Ovary (tissue), 7 donors: ENCODE measurements at regions not wholly inside any gene's neighbourhood (a gene's known extent, or its start where the extent isn't known, plus 50 kb on each side); places are given as distances from the start of the nearest gene placed in this dataset.

Source experiments
- DNase-seq, 5 donors: peaks; one replicate each; pipeline ENCODE4 v3.0.0-alpha.2; 2019 to 2020
- H3K27ac ChIP-seq, 2 donors: fragments of 200-600 bp; one replicate each; pipeline versions ENCODE4 v1.5.1 to v1.8.0; 2019 to 2022
- H3K27me3 ChIP-seq: fragments of 200-600 bp; one replicate; pipeline ENCODE4 v1.8.0; 2022
- H3K36me3 ChIP-seq: fragments of 200-600 bp; sonication (generic); one replicate; pipeline ENCODE4 v1.5.1; 2019
- H3K4me1 ChIP-seq: one replicate; pipeline ENCODE4 v1.8.1; 2013; ENCODE audit warnings: mild to moderate bottlenecking, moderate library complexity; ENCODE audit not compliant: insufficient read depth
- H3K4me3 ChIP-seq: fragments of 200-600 bp; sonication (generic); one replicate; pipeline ENCODE4 v1.5.1; 2017
- H3K9me3 ChIP-seq, 2 donors: fragments of 200-600 bp in 1 of 2; sonication (generic) in 1 of 2; one replicate each; pipeline versions ENCODE4 v1.5.1 to v1.8.1; 2013 to 2019; ENCODE audit warnings: mild to moderate bottlenecking in 1 of 2, moderate library complexity in 1 of 2
- EP300 ChIP-seq: sonication (generic); formaldehyde crosslinking; IDR thresholded peaks from one replicate; pipeline ENCODE4 v1.6.1; 2017; ENCODE audit warnings: antibody characterized with exemption
- POLR2A ChIP-seq: fragments of 450-650 bp; IDR thresholded peaks from one replicate; pipeline ENCODE4 v1.6.1; 2017; ENCODE audit warnings: antibody characterized with exemption, mild to moderate bottlenecking, moderate library complexity
- WGBS, 3 donors: extraction: QIAGEN DNeasy Blood & Tissue Kit in 1 of 3; methylation state at CpG; one replicate each; pipeline versions ENCODE4 v1.1.5 to v1.1.7; 2013 to 2017; 5-methylcytosine and 5-hydroxymethylcytosine counted together
- intact Hi-C, 4 donors: fragments of 100-400 bp; cut with DNase I; formaldehyde crosslinking; loops; one replicate each; pipeline versions ENCODE4 v1.11.0 to v1.15.1; 2022 to 2023
- TF ChIP-seq, protein P1 (sequence below), 3 donors: fragments of 450-650 bp in 2 of 3; fragments of 200-600 bp in 1 of 3; IDR thresholded peaks; one replicate each; pipeline versions ENCODE4 v1.5.1 to v1.8.0; 2016 to 2022; ENCODE audit warnings: antibody characterized with exemption in 3 of 3, mild to moderate bottlenecking in 1 of 3
- donor health status: DM: no; HTN: no; CAD: no; lungs with moderate emphysema.
- donor health status: DM: no; HTN: no; CAD: no.
- donor health status: Bipolar disorder and iron deficiency.
- donor health status: DM: no; HTN: no; CAD: no.
- donor health status: DM: yes; HTN: yes; CAD: no.

DNA sequence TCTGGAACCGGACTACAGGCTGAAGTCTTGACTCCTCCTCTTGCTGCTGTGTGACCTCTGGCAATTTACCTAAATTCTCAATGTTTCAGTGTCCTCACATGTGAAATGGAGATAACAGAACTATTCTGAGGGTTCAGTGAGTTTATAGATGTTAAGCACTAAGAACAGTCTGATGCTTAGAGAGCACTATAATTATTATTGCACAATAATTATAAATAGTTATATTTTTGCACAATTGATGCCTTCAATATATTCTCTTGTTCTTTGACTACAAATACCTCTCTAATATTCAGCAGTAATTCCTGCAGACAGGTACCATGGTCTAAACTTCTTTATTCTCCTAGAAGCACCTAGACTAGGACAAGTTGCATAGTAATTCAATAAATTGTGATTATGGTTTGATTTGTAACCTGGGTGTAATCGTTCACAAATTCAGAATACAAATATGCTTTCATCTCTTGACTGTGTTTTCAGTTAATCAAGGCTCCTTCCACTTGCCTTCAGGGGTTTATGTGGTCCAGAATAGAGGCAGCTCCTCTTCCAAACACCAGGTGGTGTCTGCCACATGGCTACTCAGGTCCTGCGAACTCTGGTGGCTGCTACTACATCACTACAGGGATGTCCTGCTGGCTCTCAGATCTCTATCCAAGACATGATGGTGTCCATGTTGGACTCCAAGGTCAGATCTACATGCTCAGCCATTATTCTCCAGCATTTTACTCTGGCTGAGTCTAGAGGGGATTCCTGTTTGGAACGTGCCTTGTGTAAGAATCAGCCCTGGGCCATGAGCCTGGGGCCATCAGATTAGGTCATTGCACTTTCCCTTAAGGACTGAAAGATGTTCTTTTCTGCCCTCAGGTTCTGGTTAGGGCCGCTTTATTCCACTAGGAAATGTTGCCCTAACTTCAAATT, 103.4 kb downstream of the QRFPR start:
- 45 to 83% (median 60%) methylated on average over 5 of the region's 5 CpGs for WGBS, 3 donors
- no peak overlapping the region for H3K27ac ChIP-seq
- H3K9me3 ChIP-seq = no peaks in the 10 kb centered on the region
- H3K4me3 ChIP-seq = no peak overlapping the region
- no peaks in the 10 kb centered on the region for H3K36me3 ChIP-seq
- no peak for DNase-seq
- no peaks in the 10 kb centered on the region for H3K4me1 ChIP-seq
- intact Hi-C loops = no loop called here
- no peaks in the 10 kb centered on the region for H3K27me3 ChIP-seq
- TF ChIP-seq EP300 (no peak), POLR2A (no peak)
- TF ChIP-seq, protein P1, sequence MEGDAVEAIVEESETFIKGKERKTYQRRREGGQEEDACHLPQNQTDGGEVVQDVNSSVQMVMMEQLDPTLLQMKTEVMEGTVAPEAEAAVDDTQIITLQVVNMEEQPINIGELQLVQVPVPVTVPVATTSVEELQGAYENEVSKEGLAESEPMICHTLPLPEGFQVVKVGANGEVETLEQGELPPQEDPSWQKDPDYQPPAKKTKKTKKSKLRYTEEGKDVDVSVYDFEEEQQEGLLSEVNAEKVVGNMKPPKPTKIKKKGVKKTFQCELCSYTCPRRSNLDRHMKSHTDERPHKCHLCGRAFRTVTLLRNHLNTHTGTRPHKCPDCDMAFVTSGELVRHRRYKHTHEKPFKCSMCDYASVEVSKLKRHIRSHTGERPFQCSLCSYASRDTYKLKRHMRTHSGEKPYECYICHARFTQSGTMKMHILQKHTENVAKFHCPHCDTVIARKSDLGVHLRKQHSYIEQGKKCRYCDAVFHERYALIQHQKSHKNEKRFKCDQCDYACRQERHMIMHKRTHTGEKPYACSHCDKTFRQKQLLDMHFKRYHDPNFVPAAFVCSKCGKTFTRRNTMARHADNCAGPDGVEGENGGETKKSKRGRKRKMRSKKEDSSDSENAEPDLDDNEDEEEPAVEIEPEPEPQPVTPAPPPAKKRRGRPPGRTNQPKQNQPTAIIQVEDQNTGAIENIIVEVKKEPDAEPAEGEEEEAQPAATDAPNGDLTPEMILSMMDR (IDR thresholded peaks at IDR 0.05) = no peak

DNA sequence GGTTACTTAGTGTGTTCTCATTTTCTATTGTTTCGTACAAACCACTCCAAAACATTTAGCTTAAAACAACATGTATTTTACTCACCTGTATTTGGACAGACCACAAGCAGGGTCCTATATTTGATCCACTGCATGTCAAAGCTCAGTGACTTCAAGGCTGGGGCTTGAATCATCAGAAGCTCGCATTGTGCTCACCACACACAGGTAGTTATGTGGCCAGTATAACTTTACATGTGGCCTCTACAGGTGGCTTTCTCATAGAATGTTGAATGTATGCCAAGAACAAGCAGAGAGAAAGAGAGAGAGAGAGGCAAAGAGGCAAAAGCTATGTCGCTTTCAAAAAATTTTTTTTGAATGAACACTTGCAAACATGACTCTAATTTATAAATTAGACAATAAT, 107.6 kb downstream of the QRFPR start:
- intact Hi-C loops = no loop called here

DNA sequence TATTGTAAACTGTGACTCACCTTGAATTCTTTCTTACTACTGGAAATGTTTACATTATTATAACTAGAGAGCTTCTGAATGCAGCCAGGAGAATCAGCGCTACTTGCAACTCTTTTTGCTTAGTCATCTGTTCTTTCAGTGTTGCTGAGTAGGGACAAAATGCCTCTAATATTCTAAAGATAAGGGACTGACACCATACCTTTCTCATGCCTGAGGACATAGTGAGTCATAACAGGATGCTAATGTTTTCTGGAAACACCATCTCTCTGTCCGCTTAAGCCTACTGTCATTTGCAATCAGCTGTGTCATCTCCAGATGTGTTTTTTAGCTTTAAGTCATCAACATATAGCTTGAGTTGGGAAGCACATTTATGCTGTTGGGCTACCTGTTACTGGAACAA, 108.3 kb downstream of the QRFPR start:
- 49 to 79% (median 64%) methylated on average over 2 of the region's 2 CpGs for WGBS, 3 donors
- intact Hi-C loops = no loop called here
- Histone ChIP-seq H3K4me1 (no peaks in the 10 kb centered on the region), H3K27ac (no peak overlapping the region), H3K4me3 (no peak overlapping the region), H3K36me3 (no peaks in the 10 kb centered on the region), H3K9me3 (no peaks in the 10 kb centered on the region), H3K27me3 (no peaks in the 10 kb centered on the region)
- no peak for DNase-seq
- TF ChIP-seq, protein P1 (IDR thresholded peaks at IDR 0.05) = no peak
- TF ChIP-seq EP300 (no peak), POLR2A (no peak)

More for the DNA sequence above, 107.6 kb downstream of the QRFPR start:
- DNase-seq = no peak
- H3K9me3 ChIP-seq = no peaks in the 10 kb centered on the region
- no peak for TF ChIP-seq POLR2A
- TF ChIP-seq, protein P1 (IDR thresholded peaks at IDR 0.05) = no peak
- no peak for TF ChIP-seq EP300
- H3K27me3 ChIP-seq = no peaks in the 10 kb centered on the region
- WGBS, 3 donors = 80 to 84% (median 83%) methylated on average over 3 of the region's 3 CpGs
- H3K27ac ChIP-seq = no peak overlapping the region
- no peaks in the 10 kb centered on the region for H3K4me1 ChIP-seq
- no peaks in the 10 kb centered on the region for H3K36me3 ChIP-seq
- H3K4me3 ChIP-seq = no peak overlapping the region

DNA sequence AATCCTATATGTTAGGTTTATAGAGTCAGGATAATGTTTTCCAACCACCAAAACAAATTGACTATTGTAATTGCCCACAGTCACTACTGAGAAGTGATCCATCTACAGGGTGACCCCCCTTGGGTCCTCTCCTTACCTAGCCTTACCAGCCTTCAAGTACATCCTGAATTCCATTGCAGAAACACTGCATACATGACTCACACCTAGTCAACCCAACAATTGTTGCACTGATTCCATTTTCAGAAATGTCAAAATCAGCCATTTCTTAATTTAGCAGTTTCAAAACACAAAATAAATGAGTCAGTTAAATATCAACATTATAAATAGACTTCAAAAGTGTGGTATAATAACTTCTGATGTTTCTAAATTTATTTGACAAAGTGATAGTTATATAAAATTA, 106.3 kb upstream of the TNIP3 start:
- H3K27ac ChIP-seq = no peak overlapping the region
- no peak overlapping the region for H3K4me3 ChIP-seq
- intact Hi-C loops = no loop called here
- no peaks in the 10 kb centered on the region for H3K4me1 ChIP-seq
- TF ChIP-seq EP300 (no peak), POLR2A (no peak)
- TF ChIP-seq, protein P1 (IDR thresholded peaks at IDR 0.05) = no peak
- H3K27me3 ChIP-seq = no peaks in the 10 kb centered on the region
- DNase-seq = no peak
- H3K36me3 ChIP-seq = no peaks in the 10 kb centered on the region
- H3K9me3 ChIP-seq = no peaks in the 10 kb centered on the region
